Hematopoietic multipotent progenitor cell treated with erythropoietin and hydrocortisone succinate and interleukin-3 and kit ligand, for 6 days (in vitro differentiated cells): ENCODE measurements at regions not wholly inside any gene's neighbourhood (a gene's known extent, or its start where the extent isn't known, plus 50 kb on each side); places are given as distances from the start of the nearest gene placed in this dataset.
A peak's percentile ranks its signal among the peaks of the same experiment; 100 is the strongest.

Source experiments
- DNase-seq: peaks from one replicate; pipeline ENCODE4 v3.0.0-alpha.2; 2015

GRCh38 chr13:103303078-103303651 lies 236.9 kb upstream of the SLC10A2 start:
- no peak for DNase-seq

- no peak for DNase-seq
Observed at GRCh38 chr13:103302676-103303075, 236.5 kb upstream of the SLC10A2 start.

DNA sequence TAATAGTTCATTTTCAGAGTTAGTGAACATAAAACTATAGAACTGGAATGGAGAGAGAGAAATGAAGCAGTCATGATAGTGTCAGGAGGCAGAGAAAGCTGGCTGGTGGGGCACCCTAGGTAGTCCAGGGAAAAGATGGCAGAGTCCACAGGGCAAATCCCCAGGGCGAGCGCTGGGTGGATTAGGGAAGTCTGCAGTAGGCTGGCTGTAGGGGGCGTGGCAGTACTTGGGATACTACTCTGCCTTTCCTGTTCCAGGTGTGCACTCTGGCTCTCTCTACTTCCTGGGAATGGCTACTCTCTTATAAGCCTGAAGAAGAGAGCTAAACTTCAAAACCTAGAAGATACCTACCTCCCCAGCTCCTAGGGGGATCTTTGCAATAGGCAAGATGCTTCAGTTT lies 232.9 kb upstream of the SLC10A2 start:
- no peak for DNase-seq

- DNase-seq: no peak
Observed at GRCh38 chr13:103297083-103297482, 230.9 kb upstream of the SLC10A2 start.

DNA sequence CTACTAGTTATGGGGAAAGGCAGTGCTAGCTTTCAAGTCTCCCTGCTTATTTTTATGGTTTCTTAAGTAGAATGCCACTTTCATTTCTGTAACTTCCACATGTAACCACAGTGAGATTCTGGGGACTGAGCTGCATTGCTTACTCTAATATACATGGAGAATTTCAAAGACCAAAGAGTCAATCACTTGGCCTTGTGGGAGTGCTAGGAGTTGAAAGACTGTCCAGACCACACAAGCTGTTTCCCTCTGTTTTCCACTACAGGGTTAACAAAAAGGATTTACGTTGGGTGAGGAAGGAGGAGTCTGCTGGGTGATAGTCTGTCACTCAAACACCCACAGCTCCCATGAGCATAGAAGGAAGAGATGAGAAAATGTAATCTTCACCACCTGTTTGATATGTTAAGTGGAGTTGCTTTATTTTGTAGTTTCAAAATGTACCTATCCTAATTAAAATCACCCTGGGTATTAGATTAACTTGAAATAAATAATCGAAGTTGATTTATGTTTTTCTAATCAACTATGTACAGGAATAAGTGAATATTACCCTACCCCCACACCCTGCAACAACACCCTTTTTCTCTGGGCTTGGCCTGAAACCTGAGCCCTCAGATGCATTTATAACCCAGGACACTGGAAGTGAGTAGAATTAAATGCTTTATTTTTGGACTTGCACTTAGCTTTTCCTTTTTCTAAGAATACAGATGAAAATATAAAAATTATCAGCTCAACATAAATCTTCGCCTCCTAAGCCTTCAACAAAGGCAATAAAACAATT lies 225.8 kb upstream of the SLC10A2 start:
- no peak for DNase-seq

DNA sequence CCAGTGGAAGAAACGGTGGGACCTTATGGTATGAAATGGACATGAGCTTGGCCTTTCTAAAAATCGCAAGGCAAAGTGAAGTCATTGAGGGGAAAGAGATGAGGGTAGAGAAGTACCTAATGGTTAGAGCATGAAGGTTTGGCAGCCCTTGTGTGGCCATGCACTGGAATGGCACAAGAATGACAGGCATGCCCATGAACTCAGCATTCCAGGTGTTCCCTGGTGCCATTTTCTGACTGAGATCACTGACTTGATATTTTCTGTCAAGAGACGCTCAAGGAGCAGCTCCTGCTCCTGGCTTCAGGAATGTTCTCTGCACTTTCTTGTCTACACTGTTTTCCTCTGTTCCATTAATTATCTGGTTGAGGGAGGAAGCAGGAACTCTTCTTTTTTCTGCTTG lies 225.0 kb upstream of the SLC10A2 start:
- DNase-seq: no peak

- DNase-seq: no peak
Observed at GRCh38 chr13:103289681-103290080, 223.5 kb upstream of the SLC10A2 start.

DNA sequence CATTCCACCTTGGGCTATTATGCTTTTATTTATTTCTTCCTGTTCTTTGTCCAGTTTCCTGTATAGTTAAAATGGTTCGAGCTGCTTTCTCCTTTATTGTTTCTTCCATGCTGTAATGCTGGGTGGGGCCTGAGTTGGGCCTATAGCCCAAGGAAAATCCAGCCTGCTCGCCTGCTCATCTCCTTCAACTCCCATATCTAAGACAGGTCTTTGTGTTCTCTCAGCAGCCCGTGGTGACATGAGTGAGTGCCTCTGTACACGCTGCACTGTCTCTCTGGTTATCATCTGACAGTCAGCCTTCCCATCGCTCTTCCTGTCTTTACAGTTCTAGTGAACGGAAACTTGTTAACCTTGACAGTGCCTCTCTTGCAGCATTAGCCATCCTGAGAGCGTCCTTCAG lies 221.9 kb upstream of the SLC10A2 start:
- peak; percentile 23 for DNase-seq

- DNase-seq: peak; percentile 7
Observed at GRCh38 chr13:103287659-103288058, 221.4 kb upstream of the SLC10A2 start.

DNA sequence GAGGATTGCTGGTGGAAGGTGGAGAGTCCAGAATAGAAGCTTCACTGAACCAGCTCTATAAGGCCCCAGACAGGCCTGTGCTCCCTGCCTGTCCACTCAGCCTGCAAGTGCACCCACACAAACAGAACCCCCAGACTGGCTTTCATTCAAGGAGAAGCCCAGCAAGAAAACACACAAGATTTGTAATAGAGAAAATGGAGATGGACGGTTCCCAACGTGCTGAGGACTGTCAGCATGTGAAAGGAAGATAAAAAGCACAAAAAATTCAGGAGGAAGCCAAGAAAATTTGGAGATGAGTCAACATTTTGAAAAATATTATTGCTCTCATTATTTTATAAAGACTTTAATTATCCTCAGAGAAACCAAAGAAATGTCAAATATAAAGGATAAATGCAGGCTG lies 218.2 kb upstream of the SLC10A2 start:
- DNase-seq: no peak

GRCh38 chr13:103283451-103283820 lies 217.2 kb upstream of the SLC10A2 start:
- no peak for DNase-seq

DNA sequence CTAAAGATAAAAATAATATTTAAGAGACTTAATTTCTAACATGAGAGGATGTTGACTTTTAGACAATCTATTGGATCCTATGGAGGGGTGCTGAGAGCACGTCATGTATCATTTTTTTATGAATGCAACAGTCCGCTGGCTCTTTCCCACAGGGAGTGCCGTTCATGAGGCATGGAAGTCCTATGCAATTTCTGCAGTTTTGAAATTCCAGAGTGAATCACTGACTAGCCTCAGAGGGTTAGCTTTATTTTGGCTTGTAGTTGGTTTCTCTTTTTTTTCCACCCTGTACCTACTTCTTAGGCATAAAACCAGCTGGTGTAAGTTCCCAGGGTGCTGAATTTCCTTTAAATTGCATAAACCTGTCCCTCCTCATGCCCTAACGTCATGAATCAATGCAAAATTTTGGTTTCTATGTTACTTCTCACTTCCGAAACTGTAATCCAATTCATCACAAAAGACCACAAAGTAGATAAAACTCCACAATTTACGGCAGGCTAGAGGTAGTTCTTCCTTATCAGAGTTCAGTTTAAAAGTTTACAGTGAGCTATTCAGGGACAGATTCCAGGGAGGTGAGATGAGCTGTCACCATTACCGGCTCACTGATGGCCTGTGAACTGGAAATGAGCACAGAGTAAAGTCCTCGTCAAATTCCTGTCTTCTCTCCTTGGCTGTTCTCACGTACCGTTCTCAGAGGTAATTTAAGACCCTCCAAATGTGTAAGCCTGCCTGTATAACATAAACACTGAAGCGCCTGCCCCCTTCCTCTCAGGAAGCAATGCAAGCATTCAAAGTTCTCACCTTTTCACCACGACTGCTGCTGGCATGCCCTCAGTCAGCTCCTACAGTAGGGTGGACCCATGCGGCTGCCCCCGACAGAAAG lies 216.6 kb upstream of the SLC10A2 start:
- no peak for DNase-seq

DNA sequence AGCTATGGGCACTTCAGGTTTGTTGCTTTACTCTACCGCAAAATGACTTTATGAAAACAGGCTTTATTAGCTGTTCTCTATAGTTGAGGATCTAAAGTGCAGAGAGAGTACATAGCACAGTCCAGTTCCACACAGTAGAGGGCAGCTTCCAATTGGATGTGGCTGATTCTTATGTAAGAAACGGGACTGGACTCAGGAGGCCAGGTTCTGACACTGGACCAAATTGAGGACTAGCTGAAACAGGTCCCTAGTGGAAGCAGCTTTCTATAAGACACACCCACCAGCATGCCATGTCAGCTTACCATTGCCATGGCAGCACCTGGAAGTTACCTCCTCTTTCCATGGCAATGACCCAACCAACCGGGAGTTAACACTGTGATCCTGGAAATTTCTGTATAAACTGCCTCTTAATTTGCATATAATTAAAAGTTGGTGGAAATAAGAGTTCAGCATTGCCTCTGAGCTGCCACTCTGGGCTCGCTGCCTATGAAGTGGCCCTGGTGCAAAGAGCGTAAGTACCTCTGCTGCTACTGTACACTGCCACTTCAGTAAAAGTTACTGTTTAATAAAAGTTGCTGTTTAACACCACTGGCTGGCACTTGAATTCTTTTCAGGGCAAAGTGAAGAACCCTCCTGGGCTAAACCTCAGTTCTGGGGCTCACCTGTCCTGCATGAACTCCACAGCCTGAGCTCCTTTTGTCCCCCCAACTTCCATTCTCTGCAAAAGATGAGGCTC lies 211.9 kb upstream of the SLC10A2 start:
- DNase-seq: no peak

DNA sequence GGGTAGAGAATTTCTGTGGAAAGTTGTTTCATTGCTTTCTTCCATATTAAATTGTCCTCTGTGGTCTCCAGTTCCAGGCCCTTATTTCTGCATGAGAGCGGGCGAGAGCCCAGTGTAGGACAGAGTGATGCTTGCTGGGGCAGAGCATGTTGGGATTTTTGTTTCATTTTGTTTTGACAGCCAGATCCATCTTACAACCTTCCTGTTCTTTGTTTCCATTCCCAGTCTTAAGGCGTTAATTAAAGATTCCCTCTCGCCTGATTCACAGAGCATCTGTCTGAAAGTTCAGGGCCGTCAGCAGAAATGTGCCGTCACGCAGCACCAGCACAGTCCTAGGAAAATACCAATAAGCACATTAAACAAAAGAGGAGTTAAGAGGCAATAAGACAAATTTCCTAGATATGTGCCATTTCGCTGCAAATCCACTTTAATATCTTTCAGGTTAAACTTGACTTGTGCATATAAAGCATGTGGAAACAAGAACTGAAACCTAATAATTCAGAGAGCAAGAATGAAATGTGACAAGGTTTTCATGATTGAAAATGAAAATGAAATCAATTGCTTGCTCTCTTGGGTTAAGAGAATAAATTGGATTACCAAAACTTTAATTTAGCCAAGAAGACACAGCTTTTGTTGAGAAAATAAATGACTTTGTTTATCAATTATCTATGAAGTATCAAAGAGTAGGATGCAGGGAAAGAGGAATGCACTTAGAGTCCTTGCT lies 210.7 kb upstream of the SLC10A2 start:
- DNase-seq: no peak

DNA sequence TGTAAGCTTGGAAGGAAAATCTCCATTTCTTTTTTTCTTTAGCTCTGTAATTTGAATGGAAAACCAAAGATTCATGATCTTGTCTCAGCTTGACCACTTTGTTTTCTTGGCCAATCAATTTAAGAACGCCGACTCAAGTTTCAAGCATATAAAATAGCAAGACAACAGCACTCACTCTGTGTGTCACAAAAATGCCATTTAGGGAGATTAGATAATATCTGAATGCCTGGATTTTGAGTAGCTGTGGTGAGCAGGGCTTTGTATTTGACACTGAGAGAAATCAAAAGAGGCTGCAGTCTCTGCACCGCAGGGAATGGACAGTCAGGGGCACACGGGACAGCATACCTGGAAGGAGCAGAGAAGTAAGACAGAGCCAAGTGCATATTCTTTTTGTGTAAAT lies 209.5 kb upstream of the SLC10A2 start:
- DNase-seq: no peak

DNA sequence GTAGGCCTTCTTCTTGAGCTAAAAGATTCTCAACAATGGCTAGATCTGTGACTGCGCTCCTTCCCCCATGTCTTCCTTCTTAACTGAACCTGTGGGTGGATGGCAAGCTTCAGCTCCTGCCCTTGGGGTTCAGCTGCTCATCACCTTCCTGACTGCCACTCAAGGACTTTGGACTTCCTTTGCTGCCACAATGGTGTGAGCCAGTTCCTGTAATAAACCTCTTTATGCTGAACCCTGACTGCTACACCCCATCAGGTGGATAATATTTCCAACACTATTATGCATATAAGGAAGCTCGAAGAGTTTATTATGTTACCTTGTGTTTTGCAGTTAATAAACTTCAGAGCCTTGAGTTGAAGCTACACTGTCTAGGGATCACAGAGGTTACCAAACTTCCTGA lies 208.9 kb upstream of the SLC10A2 start:
- no peak for DNase-seq

DNA sequence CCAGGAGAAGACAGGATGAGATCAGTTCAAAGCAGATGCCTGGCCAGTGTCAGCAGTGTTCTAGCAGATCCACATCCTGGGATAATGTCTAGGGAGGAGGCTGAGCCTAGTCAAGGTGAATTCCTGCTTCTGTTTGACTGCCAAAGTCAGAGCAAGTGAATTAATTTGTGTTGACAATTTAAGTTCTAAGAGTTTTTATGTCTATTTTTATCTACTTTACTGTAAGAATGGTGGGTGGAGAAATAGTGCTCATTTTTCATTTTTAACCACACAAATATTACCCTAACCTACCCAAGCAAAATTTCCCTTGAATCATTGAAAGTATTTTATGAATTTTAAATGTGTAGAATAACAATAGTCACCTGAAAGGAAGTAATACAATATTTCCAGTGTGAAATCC lies 207.6 kb upstream of the SLC10A2 start:
- DNase-seq: no peak

GRCh38 chr13:103272770-103273169 lies 206.6 kb upstream of the SLC10A2 start:
- no peak for DNase-seq

GRCh38 chr13:103263448-103263847 lies 197.2 kb upstream of the SLC10A2 start:
- no peak for DNase-seq

DNA sequence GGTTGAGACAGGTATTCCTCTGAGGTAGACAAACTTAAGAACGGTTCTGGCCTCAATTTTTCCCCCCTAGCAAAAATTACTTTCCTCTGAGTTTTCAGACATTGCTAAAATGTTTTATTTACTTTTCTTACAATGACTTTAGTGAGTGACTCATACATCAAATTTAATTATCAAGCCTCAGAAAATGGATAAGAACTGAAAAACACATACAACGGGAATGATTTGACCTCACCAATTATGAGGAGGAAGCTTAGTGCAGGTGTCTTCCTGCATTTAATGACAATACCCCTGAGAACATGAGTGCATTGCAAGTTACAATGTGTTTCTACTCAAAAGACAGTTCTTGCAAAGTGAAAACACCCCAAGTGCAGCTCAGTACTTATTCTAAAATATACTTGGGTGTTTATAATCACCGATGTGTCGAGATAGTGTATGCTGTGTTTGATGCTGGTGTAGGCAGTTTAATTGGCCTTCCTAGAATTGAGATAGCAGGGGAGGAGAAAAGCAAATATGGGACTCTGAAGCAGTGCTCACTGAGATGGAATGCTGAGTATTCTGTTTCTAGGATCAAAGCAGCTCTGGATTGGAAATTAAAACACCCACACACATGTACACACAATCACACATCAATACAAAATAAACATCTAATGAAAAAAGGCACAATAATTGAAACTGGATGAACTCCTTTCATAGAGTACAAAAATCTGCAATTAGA lies 189.5 kb upstream of the SLC10A2 start:
- no peak for DNase-seq

- DNase-seq: no peak
Observed at GRCh38 chr13:103250071-103250470, 183.9 kb upstream of the SLC10A2 start.
